Neural cell (in vitro differentiated cells): ENCODE measurements at regions not wholly inside any gene's neighbourhood (a gene's known extent, or its start where the extent isn't known, plus 50 kb on each side); places are given as distances from the start of the nearest gene placed in this dataset.

Source experiments
- H2AFZ ChIP-seq: fragments of 200-600, 300-800 bp; sonication (generic), shearing (Covaris generic); 2 replicates; pipeline ENCODE4 v1.6.0; 2014; ENCODE audit warnings: low read depth, mild to moderate bottlenecking, antibody characterized with exemption, low read length, moderate library complexity
- H3F3A ChIP-seq: fragments of 200-600 bp; shearing (Covaris generic); 2 replicates; pipeline ENCODE4 v1.6.1; 2016; ENCODE audit warnings: mild to moderate bottlenecking, moderate library complexity, mixed read lengths, antibody characterized with exemption, low read length; ENCODE audit not compliant: insufficient read depth, poor library complexity, severe bottlenecking
- H3K27ac ChIP-seq: fragments of 200-600, 300-800 bp; sonication (generic), shearing (Covaris generic); 2 replicates; pipeline ENCODE4 v1.5.1; 2014; ENCODE audit warnings: mild to moderate bottlenecking, low read length, moderate library complexity
- H3K27me3 ChIP-seq: fragments of 300-800, 200-600 bp; sonication (generic), shearing (Covaris generic); 2 replicates; pipeline ENCODE4 v1.6.0; 2014; ENCODE audit warnings: mild to moderate bottlenecking, low read depth, low read length, moderate library complexity; ENCODE audit not compliant: insufficient read depth
- H3K36me3 ChIP-seq: fragments of 300-800, 200-600 bp; sonication (generic), shearing (Covaris generic); 2 replicates; pipeline ENCODE4 v1.5.1; 2014; ENCODE audit warnings: mild to moderate bottlenecking, antibody characterized with exemption, low read length, moderate library complexity; ENCODE audit not compliant: insufficient read depth
- H3K4me2 ChIP-seq: fragments of 300-800, 200-600 bp; sonication (generic), shearing (Covaris generic); 2 replicates; pipeline ENCODE4 v1.6.0; 2014; ENCODE audit warnings: mild to moderate bottlenecking, low read length
- H3K4me3 ChIP-seq: fragments of 300-800, 200-600 bp; sonication (generic), shearing (Covaris generic); 2 replicates; pipeline ENCODE4 v1.5.1; 2014; ENCODE audit warnings: mild to moderate bottlenecking, low read length, moderate library complexity
- H3K79me2 ChIP-seq: fragments of 200-600 bp; shearing (Covaris generic); replicated peaks from 2 replicates; pipeline ENCODE4 v1.6.0; 2014; ENCODE audit warnings: mild to moderate bottlenecking, low read length, moderate library complexity; ENCODE audit not compliant: insufficient read depth
- H3K9ac ChIP-seq: fragments of 300-800, 200-600 bp; sonication (generic), shearing (Covaris generic); 2 replicates; pipeline ENCODE4 v1.6.1; 2016; ENCODE audit warnings: mild to moderate bottlenecking, low read length, mixed read lengths
- H3K9me2 ChIP-seq: fragments of 200-600 bp; shearing (Covaris generic); 2 replicates; pipeline ENCODE4 v1.6.1; 2016; ENCODE audit warnings: mild to moderate bottlenecking, low read length, mixed read lengths; ENCODE audit not compliant: insufficient read depth
- H3K9me3 ChIP-seq: fragments of 200-600, 300-800 bp; sonication (generic), shearing (Covaris generic); 2 replicates; pipeline ENCODE4 v1.6.1; 2016; ENCODE audit warnings: mild to moderate bottlenecking, mixed run types, low read length, moderate library complexity, mixed read lengths
- H4K20me1 ChIP-seq: fragments of 200-600 bp; shearing (Covaris generic); 2 replicates; pipeline ENCODE4 v1.6.1; 2016; ENCODE audit warnings: mild to moderate bottlenecking, mixed run types; ENCODE audit not compliant: insufficient read depth
- CTCF ChIP-seq: fragments of 450-650 bp; IDR thresholded peaks from 2 replicates; pipeline ENCODE4 v1.5.1; 2014; ENCODE audit warnings: antibody characterized with exemption, mild to moderate bottlenecking, moderate library complexity; ENCODE audit not compliant: poor library complexity, severe bottlenecking
- EP300 ChIP-seq: fragments of 450-650 bp; conservative IDR thresholded peaks from 2 replicates; pipeline ENCODE4 v1.6.1; 2014; ENCODE audit warnings: antibody characterized with exemption, mild to moderate bottlenecking, moderate library complexity; ENCODE audit not compliant: poor library complexity, severe bottlenecking
- EZH2 ChIP-seq: fragments of 200-600, 300-800 bp; shearing (Covaris generic), sonication (generic); IDR thresholded peaks from 2 replicates; pipeline ENCODE4 v1.6.1; 2014; ENCODE audit warnings: antibody characterized with exemption, low read length, borderline replicate concordance, mild to moderate bottlenecking; ENCODE audit not compliant: insufficient read depth, poor library complexity, severe bottlenecking
- MXI1 ChIP-seq: fragments of 450-650 bp; conservative IDR thresholded peaks from 2 replicates; pipeline ENCODE4 v1.6.1; 2014; ENCODE audit warnings: antibody characterized with exemption, mild to moderate bottlenecking; ENCODE audit not compliant: poor library complexity, severe bottlenecking
- POLR2AphosphoS5 ChIP-seq: IDR thresholded peaks from 2 replicates; pipeline ENCODE4 v1.6.1; 2012
- RAD21 ChIP-seq: fragments of 450-650 bp; conservative IDR thresholded peaks from 2 replicates; pipeline ENCODE4 v1.6.1; 2014; ENCODE audit warnings: antibody characterized with exemption, mild to moderate bottlenecking, moderate library complexity
- REST ChIP-seq: IDR thresholded peaks from 2 replicates; pipeline ENCODE4 v1.6.1; 2012; ENCODE audit warnings: borderline replicate concordance
- SMC3 ChIP-seq: fragments of 450-650 bp; conservative IDR thresholded peaks from 2 replicates; pipeline ENCODE4 v1.6.1; 2014; ENCODE audit warnings: antibody characterized with exemption, mild to moderate bottlenecking, moderate library complexity; ENCODE audit not compliant: poor library complexity
- TAF1 ChIP-seq: IDR thresholded peaks from 2 replicates; pipeline ENCODE4 v1.6.1; 2012; ENCODE audit warnings: low read depth

DNA sequence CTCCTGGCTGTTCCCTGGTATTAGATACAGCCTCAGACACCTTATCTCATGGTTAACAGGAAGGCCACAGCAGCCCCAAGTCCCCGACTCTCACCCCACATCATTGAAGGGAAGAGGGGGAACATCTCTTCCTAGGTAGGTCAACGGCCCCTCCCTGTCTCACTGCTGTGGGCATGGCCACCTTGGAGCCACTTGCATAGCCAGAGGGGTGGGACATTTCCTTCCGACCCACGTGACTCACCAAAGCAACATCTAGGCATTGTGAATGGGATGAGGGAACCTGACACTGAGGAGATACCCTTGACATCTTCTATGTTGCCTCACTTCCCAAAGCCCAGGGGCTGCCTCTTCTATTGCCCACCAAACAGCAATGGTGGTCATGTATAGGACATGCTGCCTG lies 68.5 kb upstream of the GPR26 start:
- no peaks in the 10 kb centered on the region for H3K36me3 ChIP-seq
- peaks cover 7% of the 10 kb centered on the region for H3K9me3 ChIP-seq
- no peaks in the 10 kb centered on the region for H3K79me2 ChIP-seq
- no peak overlapping the region for H3K4me2 ChIP-seq
- no peak overlapping the region for H3K27ac ChIP-seq
- TF ChIP-seq REST (no peak), EZH2 (no peak), POLR2AphosphoS5 (no peak), TAF1 (no peak), SMC3 (no peak), EP300 (no peak)
- H3K4me3 ChIP-seq = no peak overlapping the region
- no peak overlapping the region for H2AFZ ChIP-seq
- H3K9me2 ChIP-seq = no peaks in the 10 kb centered on the region
- H3K27me3 ChIP-seq = no peaks in the 10 kb centered on the region
- no peaks in the 10 kb centered on the region for H4K20me1 ChIP-seq
- H3F3A ChIP-seq = no peaks in the 10 kb centered on the region
- no peak overlapping the region for H3K9ac ChIP-seq

DNA sequence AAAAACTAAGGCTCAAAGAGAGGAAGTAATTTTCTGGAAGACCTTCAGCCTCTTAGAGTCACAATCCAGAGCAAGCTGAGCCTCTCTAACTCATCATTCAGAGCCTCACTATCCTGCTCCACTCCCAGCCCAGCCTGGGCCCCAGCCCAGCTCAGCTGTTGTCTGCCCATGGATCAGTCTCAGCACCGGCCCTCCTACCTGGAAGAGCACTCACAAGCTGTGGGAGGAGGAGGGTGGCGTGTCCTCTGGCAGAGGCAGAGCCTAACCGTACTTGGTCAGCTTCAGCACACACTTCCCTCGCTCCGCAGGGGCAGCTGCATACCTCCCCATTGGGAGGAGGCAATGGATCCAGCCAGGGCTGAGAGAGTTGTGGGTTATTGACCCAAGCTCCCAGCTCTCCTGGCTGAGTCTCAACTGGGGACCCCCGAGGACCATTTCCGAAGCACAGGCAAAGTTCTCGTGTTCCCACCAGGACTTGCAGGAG lies 66.7 kb upstream of the GPR26 start:
- Histone ChIP-seq H4K20me1 (no peaks in the 10 kb centered on the region), H2AFZ (no peak overlapping the region), H3K27ac (no peak overlapping the region), H3F3A (no peaks in the 10 kb centered on the region), H3K9ac (no peak overlapping the region), H3K9me3 (peaks cover 7% of the 10 kb centered on the region), H3K9me2 (no peaks in the 10 kb centered on the region), H3K27me3 (no peaks in the 10 kb centered on the region), H3K4me3 (no peak overlapping the region), H3K36me3 (no peaks in the 10 kb centered on the region), H3K79me2 (no peaks in the 10 kb centered on the region), H3K4me2 (no peak overlapping the region)
- TF ChIP-seq EP300 = no peak
- no peak for TF ChIP-seq EZH2
- no peak for TF ChIP-seq POLR2AphosphoS5
- TF ChIP-seq REST = no peak
- TF ChIP-seq TAF1 = no peak
- no peak for TF ChIP-seq RAD21
- TF ChIP-seq MXI1 = no peak
- TF ChIP-seq SMC3 = no peak
- TF ChIP-seq CTCF = no peak
